HCT116 (cell line): ENCODE measurements at regions not wholly inside any gene's neighbourhood (a gene's known extent, or its start where the extent isn't known, plus 50 kb on each side); places are given as distances from the start of the nearest gene placed in this dataset.

ENCODE experiments used
- ATAC-seq: fragments of 200-7000 bp; cut with Tn5 transposase; 2 replicates; pipeline ENCODE4 v1.9.1; 2020; ENCODE audit warnings: mild to moderate bottlenecking, moderate library complexity
- BruUV-seq: library from RNA; stranded (reverse); fragments of 400-500 nt; replicated peaks from 2 replicates; lab custom pipeline; 2021; lab: Mats Ljungman, UMichigan
- CTCF ChIA-PET: fragments of 300-600 bp; sonication (Branson Sonifier 250); formaldehyde crosslinking; loops from one replicate; lab custom pipeline; 2021; ENCODE audit warnings: antibody characterized with exemption; lab: Charles Lee
- POLR2A ChIA-PET: fragments of 300-600, 350-600 bp; sonication (Branson Sonifier 250); formaldehyde crosslinking; loops from one replicate; lab custom pipeline; 2021; ENCODE audit warnings: antibody characterized with exemption; lab: Charles Lee
- RAD21 ChIA-PET, 2 experiments: fragments of 300-600 bp; sonication (Branson Sonifier 250); formaldehyde crosslinking; loops; one replicate each; lab custom pipeline; 2023; ENCODE audit warnings: low total read pairs in 2 of 2; ENCODE audit not compliant: uncharacterized antibody in 2 of 2, unreplicated experiment in 2 of 2, low non-redundant PET in 1 of 2; lab: Charles Lee
- DNase-seq: peaks from one replicate; pipeline ENCODE4 v3.0.0-alpha.2; 2010; ENCODE audit warnings: low read depth, low spot score
- H2AFZ ChIP-seq: fragments of 200-600 bp; shearing (Covaris generic), sonication (generic); 2 replicates; pipeline ENCODE4 v1.6.1; 2017; ENCODE audit warnings: low read depth, mixed run types, mixed read lengths, antibody characterized with exemption, low read length; ENCODE audit not compliant: poor library complexity, severe bottlenecking
- H3K27ac ChIP-seq: 2 replicates; pipeline ENCODE4 v1.5.1; 2012; ENCODE audit warnings: low read depth, low read length
- H3K27me3 ChIP-seq: fragments of 200-600 bp; sonication (generic); 2 replicates; pipeline ENCODE4 v1.6.1; 2016; ENCODE audit warnings: mixed run types, low read length, mixed read lengths; ENCODE audit not compliant: insufficient read depth
- H3K36me3 ChIP-seq, 2 experiments: fragments of 200-500 bp in 1 of 2; fragments of 200-600 bp in 1 of 2; sonication (Bioruptor generic) in 1 of 2; sonication (generic) in 1 of 2; 2 replicates each; pipeline versions ENCODE4 v1.5.1 to v1.6.1; 2014 to 2016; ENCODE audit warnings: low read length in 2 of 2, inconsistent platforms in 1 of 2, mixed read lengths in 1 of 2, mixed run types in 1 of 2; ENCODE audit not compliant: insufficient read depth in 2 of 2, control insufficient read depth in 1 of 2
- H3K4me1 ChIP-seq, 2 experiments: fragments of 200-600 bp in 1 of 2; sonication (generic) in 1 of 2; 2 replicates each; pipeline versions ENCODE4 v1.5.1 to v1.6.1; 2012 to 2017; ENCODE audit warnings: low read length in 2 of 2, inconsistent platforms in 1 of 2, mild to moderate bottlenecking in 1 of 2, mixed read lengths in 1 of 2, mixed run types in 1 of 2, moderate library complexity in 1 of 2; ENCODE audit not compliant: insufficient read depth in 2 of 2, control insufficient read depth in 1 of 2
- H3K4me2 ChIP-seq: fragments of 200-600 bp; sonication (generic); 2 replicates; pipeline ENCODE4 v1.6.1; 2017; ENCODE audit warnings: mixed run types, low read length, mixed read lengths
- H3K4me3 ChIP-seq, 2 experiments: fragments of 200-600 bp in 1 of 2; sonication (generic) in 1 of 2; replicated peaks in 1 of 2; 2 replicates each; pipeline ENCODE4 v1.5.1; 2011 to 2016; ENCODE audit warnings: low read length in 2 of 2, control low read depth in 1 of 2, low read depth in 1 of 2, mild to moderate bottlenecking in 1 of 2, mixed read lengths in 1 of 2, mixed run types in 1 of 2
- H3K79me2 ChIP-seq: fragments of 200-600 bp; sonication (generic); 2 replicates; pipeline ENCODE4 v1.6.1; 2017; ENCODE audit warnings: mild to moderate bottlenecking, mixed run types, low read length, moderate library complexity, mixed read lengths; ENCODE audit not compliant: insufficient read depth
- H3K9ac ChIP-seq: fragments of 200-600 bp; sonication (generic); 2 replicates; pipeline ENCODE4 v1.6.1; 2016; ENCODE audit warnings: low read length, mixed read lengths
- H3K9me2 ChIP-seq: fragments of 200-600 bp; sonication (generic), shearing (Covaris generic); 2 replicates; pipeline ENCODE4 v1.6.1; 2017; ENCODE audit warnings: mixed run types, mild to moderate bottlenecking, moderate library complexity; ENCODE audit not compliant: insufficient read depth
- H3K9me3 ChIP-seq, 2 experiments: fragments of 200-500 bp in 1 of 2; fragments of 200-600 bp in 1 of 2; sonication (Bioruptor generic) in 1 of 2; sonication (generic) in 1 of 2; 2 replicates each; pipeline ENCODE4 v1.6.1; 2014 to 2017; ENCODE audit warnings: low read length in 2 of 2, mixed read lengths in 2 of 2, inconsistent platforms in 1 of 2, low read depth in 1 of 2, mild to moderate bottlenecking in 1 of 2, mixed run types in 1 of 2, moderate library complexity in 1 of 2; ENCODE audit not compliant: control insufficient read depth in 1 of 2, insufficient read depth in 1 of 2
- H4K20me1 ChIP-seq: fragments of 200-600 bp; sonication (generic), shearing (Covaris generic); 2 replicates; pipeline ENCODE4 v1.6.1; 2017; ENCODE audit warnings: mixed run types, mild to moderate bottlenecking, moderate library complexity; ENCODE audit not compliant: insufficient read depth
- ATF3 ChIP-seq: IDR thresholded peaks from 2 replicates; pipeline ENCODE4 v1.6.1; 2012
- CBX3 ChIP-seq: IDR thresholded peaks from 2 replicates; pipeline ENCODE4 v1.6.1; 2012; ENCODE audit warnings: low read depth
- CEBPB ChIP-seq: IDR thresholded peaks from 2 replicates; pipeline ENCODE4 v1.6.1; 2012; ENCODE audit warnings: low read depth
- CTCF ChIP-seq, 3 experiments: fragments of 200-600 bp in 1 of 3; sonication (generic) in 1 of 3; IDR thresholded peaks in 2 of 3; conservative IDR thresholded peaks in 1 of 3; 2 replicates each; pipeline ENCODE4 v1.5.1; 2012 to 2017; ENCODE audit warnings: low read depth in 2 of 3, low read length in 2 of 3, antibody characterized with exemption in 1 of 3, borderline replicate concordance in 1 of 3, control low read depth in 1 of 3, mild to moderate bottlenecking in 1 of 3, mixed read lengths in 1 of 3, mixed run types in 1 of 3, moderate library complexity in 1 of 3; ENCODE audit not compliant: insufficient read depth in 1 of 3
- EGR1 ChIP-seq: IDR thresholded peaks from 2 replicates; pipeline ENCODE4 v1.6.1; 2012; ENCODE audit warnings: low read depth
- ELF1 ChIP-seq: IDR thresholded peaks from 2 replicates; pipeline ENCODE4 v1.6.1; 2012; ENCODE audit warnings: low read depth, borderline replicate concordance
- EZH2 ChIP-seq: fragments of 200-600 bp; sonication (generic); IDR thresholded peaks from 2 replicates; pipeline ENCODE4 v1.6.1; 2017; ENCODE audit warnings: antibody characterized with exemption, mixed run types
- EZH2phosphoT487 ChIP-seq: fragments of 200-600 bp; IDR thresholded peaks from 2 replicates; pipeline ENCODE4 v1.6.1; 2018; ENCODE audit warnings: antibody characterized with exemption, borderline replicate concordance
- FOSL1 ChIP-seq: IDR thresholded peaks from 2 replicates; pipeline ENCODE4 v1.6.1; 2012; ENCODE audit warnings: low read depth
- JUND ChIP-seq: IDR thresholded peaks from 2 replicates; pipeline ENCODE4 v1.6.1; 2012
- POLR2A ChIP-seq: IDR thresholded peaks from 2 replicates; pipeline ENCODE4 v1.7.0; 2011; ENCODE audit warnings: borderline replicate concordance; ENCODE audit not compliant: insufficient read depth, insufficient read length; ENCODE audit errors: extremely low read depth
- RAD21 ChIP-seq: IDR thresholded peaks from 2 replicates; pipeline ENCODE4 v1.6.1; 2012; ENCODE audit warnings: low read depth, mild to moderate bottlenecking
- REST ChIP-seq: IDR thresholded peaks from 2 replicates; pipeline ENCODE4 v1.6.1; 2012; ENCODE audit warnings: low read depth
- SIN3A ChIP-seq: IDR thresholded peaks from 2 replicates; pipeline ENCODE4 v1.6.1; 2012; ENCODE audit warnings: low read depth
- SP1 ChIP-seq: IDR thresholded peaks from 2 replicates; pipeline ENCODE4 v1.6.1; 2012; ENCODE audit warnings: low read depth
- SRF ChIP-seq: IDR thresholded peaks from 2 replicates; pipeline ENCODE4 v1.6.1; 2012; ENCODE audit warnings: low read depth
- TCF7L2 ChIP-seq: IDR thresholded peaks from 2 replicates; pipeline ENCODE4 v1.7.0; 2011; ENCODE audit warnings: borderline replicate concordance, inconsistent platforms; ENCODE audit not compliant: insufficient read depth, insufficient read length; ENCODE audit errors: extremely low read depth
- YY1 ChIP-seq: IDR thresholded peaks from 2 replicates; pipeline ENCODE4 v1.6.1; 2011; ENCODE audit warnings: low read length, low read depth, moderate library complexity, mild to moderate bottlenecking; ENCODE audit not compliant: insufficient replicate concordance; ENCODE audit errors: extremely low read depth
- ZBTB33 ChIP-seq: IDR thresholded peaks from 2 replicates; pipeline ENCODE4 v1.6.1; 2011; ENCODE audit warnings: mild to moderate bottlenecking, low read length, moderate library complexity; ENCODE audit not compliant: insufficient replicate concordance; ENCODE audit errors: extremely low read depth
- ZNF274 ChIP-seq: fragments of 200-500 bp; sonication (Bioruptor generic); IDR thresholded peaks from 2 replicates; pipeline ENCODE4 v1.6.1; 2014; ENCODE audit warnings: mild to moderate bottlenecking, low read depth, low read length, inconsistent platforms
- intact Hi-C: fragments of 100-400 bp; cut with micrococcal nuclease; formaldehyde crosslinking; loops from 2 replicates; pipeline ENCODE4 v1.10.0; 2022
- TF ChIP-seq, protein P1 (sequence below): IDR thresholded peaks from 2 replicates; pipeline ENCODE4 v1.6.1; 2012

- BruUV-seq: no TSS peak
- TF ChIP-seq TCF7L2 (peak; percentile 80), SIN3A (peak; percentile 86), ZBTB33 (no peak), CBX3 (peak; percentile 93), POLR2A (no peak), SP1 (peak; percentile 99), EGR1 (peak; percentile 71; the same call in 1 of the 2 replicates), ZNF274 (no peak), ELF1 (peak; percentile 38; the same call in 1 of the 2 replicates), EZH2phosphoT487 (no peak), CTCF (IDR thresholded peaks at IDR 0.05 in 2 of 3, conservative IDR thresholded peaks at IDR 0.05 in 1 of 3; ENCODE audit: borderline replicate concordance in 1 of 3, insufficient read depth in 1 of 3, low read depth in 2 of 3, low read length in 2 of 3) (no peak), CEBPB (peak; percentile 94), RAD21 (peak; percentile 42; the same call in 1 of the 2 replicates), EZH2 (no peak), YY1 (peak; percentile 41), FOSL1 (peak; percentile 100), JUND (peak; percentile 100), REST (no peak), SRF (peak; percentile 80), ATF3 (peak; percentile 69; the same call in 1 of the 2 replicates)
- TF ChIP-seq, protein P1, sequence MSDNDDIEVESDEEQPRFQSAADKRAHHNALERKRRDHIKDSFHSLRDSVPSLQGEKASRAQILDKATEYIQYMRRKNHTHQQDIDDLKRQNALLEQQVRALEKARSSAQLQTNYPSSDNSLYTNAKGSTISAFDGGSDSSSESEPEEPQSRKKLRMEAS: peak; percentile 62; the same call in 1 of the 2 replicates
Observed at GRCh38 chr2:157032017-157032416, 225.5 kb upstream of the GALNT5 start.

More at GRCh38 chr2:157032017-157032416, 225.5 kb upstream of the GALNT5 start:
- Histone ChIP-seq H3K27me3 (no peaks in the 10 kb centered on the region), H2AFZ (peak overlapping the region; percentile 36), H3K79me2 (no peaks in the 10 kb centered on the region), H3K9me3 (no peaks in the 10 kb centered on the region), H3K4me3 (peak overlapping the region in 1 of 2 experiments; percentile 11; a peak in 2 of 4 replicates), H4K20me1 (no peaks in the 10 kb centered on the region), H3K27ac (peak overlapping the region; percentile 68; the same call in 1 of the 2 replicates), H3K4me1 (peaks cover 10 to 39% of the 10 kb centered on the region in 2 experiments), H3K4me2 (peak overlapping the region; percentile 65), H3K9ac (peak overlapping the region; percentile 48; the same call in 1 of the 2 replicates), H3K36me3 (no peaks in the 10 kb centered on the region), H3K9me2 (no peaks in the 10 kb centered on the region)
- peak; percentile 97 for DNase-seq
- ChIA-PET CTCF (no interaction called here), POLR2A (no interaction called here), RAD21 (no interaction called here)
- peak; percentile 89 for ATAC-seq
- intact Hi-C loops: no loop called here
